SK-N-SH treated with all-trans-retinoic acid at 6 μM for 48 hours (cell line): ENCODE measurements at regions not wholly inside any gene's neighbourhood (a gene's known extent, or its start where the extent isn't known, plus 50 kb on each side); places are given as distances from the start of the nearest gene placed in this dataset.

Experiments
- ATAC-seq: fragments of 200-7000 bp; cut with Tn5 transposase; 3 replicates; pipeline ENCODE4 v1.9.1; 2020; ENCODE audit warnings: mild to moderate bottlenecking, moderate library complexity
- ARNTL ChIP-seq: fragments of 450-650 bp; formaldehyde crosslinking; IDR thresholded peaks from 2 replicates; pipeline ENCODE4 v1.5.0; 2020; ENCODE audit warnings: low read depth, mild to moderate bottlenecking, moderate library complexity, borderline replicate concordance
- CSDC2 ChIP-seq: fragments of 250-450 bp; sonication (Bioruptor Pico); IDR thresholded peaks from 2 replicates; pipeline ENCODE4 v1.5.0; 2020; ENCODE audit warnings: mild to moderate bottlenecking, moderate library complexity
- CSRNP3 ChIP-seq: fragments of 250-450 bp; sonication (Bioruptor Pico); IDR thresholded peaks from 2 replicates; pipeline ENCODE4 v1.5.1; 2021; ENCODE audit warnings: mild to moderate bottlenecking, moderate library complexity
- ESRRG ChIP-seq: fragments of 250-450 bp; sonication (Bioruptor Pico); IDR thresholded peaks from 2 replicates; pipeline ENCODE4 v1.6.1; 2021; ENCODE audit warnings: mild to moderate bottlenecking
- GLIS3 ChIP-seq: fragments of 250-450 bp; sonication (Bioruptor Pico); IDR thresholded peaks from 2 replicates; pipeline ENCODE4 v1.5.0; 2020; ENCODE audit warnings: mild to moderate bottlenecking, moderate library complexity
- ISL1 ChIP-seq: fragments of 250-450 bp; sonication (Bioruptor Pico); IDR thresholded peaks from 2 replicates; pipeline ENCODE4 v2.1.2; 2022; ENCODE audit warnings: mild to moderate bottlenecking, moderate library complexity
- OSR1 ChIP-seq: fragments of 250-450 bp; sonication (Bioruptor Pico); IDR thresholded peaks from 2 replicates; pipeline ENCODE4 v1.8.0; 2022; ENCODE audit warnings: moderate library complexity, mild to moderate bottlenecking, inconsistent platforms
- PATZ1 ChIP-seq: fragments of 250-450 bp; sonication (Bioruptor Pico); IDR thresholded peaks from 2 replicates; pipeline ENCODE4 v1.8.0; 2020; ENCODE audit warnings: mild to moderate bottlenecking, moderate library complexity, borderline replicate concordance
- POU6F1 ChIP-seq: fragments of 250-450 bp; sonication (Bioruptor Pico); IDR thresholded peaks from 2 replicates; pipeline ENCODE4 v1.8.0; 2021; ENCODE audit warnings: low read depth, mild to moderate bottlenecking, moderate library complexity, borderline replicate concordance
- PPARA ChIP-seq: fragments of 250-450 bp; sonication (Bioruptor Pico); IDR thresholded peaks from 2 replicates; pipeline ENCODE4 v1.5.0; 2020; ENCODE audit warnings: mild to moderate bottlenecking, borderline replicate concordance
- RARB ChIP-seq: fragments of 250-450 bp; sonication (Bioruptor Pico); IDR thresholded peaks from 2 replicates; pipeline ENCODE4 v1.8.0; 2021; ENCODE audit warnings: mild to moderate bottlenecking, moderate library complexity
- SNAI2 ChIP-seq: fragments of 250-450 bp; sonication (Bioruptor Pico); IDR thresholded peaks from 2 replicates; pipeline ENCODE4 v1.5.0; 2020; ENCODE audit warnings: mild to moderate bottlenecking, moderate library complexity
- TCF4 ChIP-seq: fragments of 250-450 bp; sonication (Bioruptor Pico); IDR thresholded peaks from 2 replicates; pipeline ENCODE4 v1.8.0; 2021; ENCODE audit warnings: mild to moderate bottlenecking, moderate library complexity, borderline replicate concordance
- TOX ChIP-seq: fragments of 250-450 bp; sonication (Bioruptor Pico); IDR thresholded peaks from 2 replicates; pipeline ENCODE4 v1.8.0; 2021; ENCODE audit warnings: mild to moderate bottlenecking, moderate library complexity, borderline replicate concordance
- ZC3H10 ChIP-seq: fragments of 250-450 bp; sonication (Bioruptor Pico); IDR thresholded peaks from 2 replicates; pipeline ENCODE4 v1.5.1; 2021; ENCODE audit warnings: mild to moderate bottlenecking, moderate library complexity
- ZFP3 ChIP-seq: fragments of 250-450 bp; sonication (Bioruptor Pico); IDR thresholded peaks from 2 replicates; pipeline ENCODE4 v1.5.0; 2020; ENCODE audit warnings: mild to moderate bottlenecking, moderate library complexity
- ZFP30 ChIP-seq: fragments of 450-650 bp; formaldehyde crosslinking; IDR thresholded peaks from 2 replicates; pipeline ENCODE4 v1.5.0; 2022; ENCODE audit warnings: mild to moderate bottlenecking, moderate library complexity
- ZNF565 ChIP-seq: fragments of 450-650 bp; formaldehyde crosslinking; conservative IDR thresholded peaks from 2 replicates; pipeline ENCODE4 v1.5.0; 2020; ENCODE audit warnings: low read depth, mild to moderate bottlenecking, moderate library complexity
- ZNF70 ChIP-seq: fragments of 450-650 bp; formaldehyde crosslinking; IDR thresholded peaks from 2 replicates; pipeline ENCODE4 v1.5.0; 2020; ENCODE audit warnings: mild to moderate bottlenecking, moderate library complexity
- ZNF8 ChIP-seq: fragments of 450-650 bp; formaldehyde crosslinking; IDR thresholded peaks from 2 replicates; pipeline ENCODE4 v1.5.0; 2020; ENCODE audit warnings: mild to moderate bottlenecking, moderate library complexity
- TF ChIP-seq, protein P1 (sequence below): fragments of 250-450 bp; sonication (Bioruptor Pico); IDR thresholded peaks from 2 replicates; pipeline ENCODE4 v1.5.0; 2020; ENCODE audit warnings: mild to moderate bottlenecking, moderate library complexity
- TF ChIP-seq, protein P2 (sequence below): fragments of 250-450 bp; sonication (Bioruptor Pico); IDR thresholded peaks from 2 replicates; pipeline ENCODE4 v1.5.1; 2020; ENCODE audit warnings: low read depth, mild to moderate bottlenecking, moderate library complexity

DNA sequence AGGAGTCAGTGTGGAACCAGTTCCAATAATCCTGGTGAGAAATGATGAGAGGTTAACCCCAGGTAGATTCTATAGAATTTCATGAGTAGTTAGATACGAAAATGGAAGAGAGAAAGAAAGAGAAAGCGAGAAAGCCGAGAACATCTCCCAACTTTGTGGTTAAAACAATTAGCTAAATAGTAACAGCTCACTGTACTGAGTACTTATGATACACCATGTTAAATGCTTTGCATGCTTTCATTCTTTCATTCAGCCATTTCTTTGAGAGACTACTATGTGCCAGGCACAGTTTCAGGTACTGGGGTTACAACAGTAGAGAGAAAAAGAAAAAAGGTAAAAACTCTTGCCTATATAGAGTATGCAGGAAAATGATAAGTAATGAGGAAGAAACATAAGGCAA, 109.7 kb upstream of the SYT6 start:
- no peak for ATAC-seq
- TF ChIP-seq PPARA (CRISPR knock-in tag) (no peak), CSDC2 (CRISPR knock-in tag) (no peak), GLIS3 (CRISPR knock-in tag) (no peak), OSR1 (CRISPR knock-in tag) (no peak), RARB (CRISPR knock-in tag) (no peak), ESRRG (no peak), ZC3H10 (no peak), ZNF8 (no peak), SNAI2 (CRISPR knock-in tag) (no peak), ZNF70 (CRISPR knock-in tag) (no peak), ISL1 (no peak), PATZ1 (CRISPR knock-in tag) (no peak), CSRNP3 (CRISPR knock-in tag) (no peak), ZFP3 (CRISPR knock-in tag) (no peak), ZNF565 (CRISPR knock-in tag) (no peak), TCF4 (no peak)
- TF ChIP-seq, protein P1, sequence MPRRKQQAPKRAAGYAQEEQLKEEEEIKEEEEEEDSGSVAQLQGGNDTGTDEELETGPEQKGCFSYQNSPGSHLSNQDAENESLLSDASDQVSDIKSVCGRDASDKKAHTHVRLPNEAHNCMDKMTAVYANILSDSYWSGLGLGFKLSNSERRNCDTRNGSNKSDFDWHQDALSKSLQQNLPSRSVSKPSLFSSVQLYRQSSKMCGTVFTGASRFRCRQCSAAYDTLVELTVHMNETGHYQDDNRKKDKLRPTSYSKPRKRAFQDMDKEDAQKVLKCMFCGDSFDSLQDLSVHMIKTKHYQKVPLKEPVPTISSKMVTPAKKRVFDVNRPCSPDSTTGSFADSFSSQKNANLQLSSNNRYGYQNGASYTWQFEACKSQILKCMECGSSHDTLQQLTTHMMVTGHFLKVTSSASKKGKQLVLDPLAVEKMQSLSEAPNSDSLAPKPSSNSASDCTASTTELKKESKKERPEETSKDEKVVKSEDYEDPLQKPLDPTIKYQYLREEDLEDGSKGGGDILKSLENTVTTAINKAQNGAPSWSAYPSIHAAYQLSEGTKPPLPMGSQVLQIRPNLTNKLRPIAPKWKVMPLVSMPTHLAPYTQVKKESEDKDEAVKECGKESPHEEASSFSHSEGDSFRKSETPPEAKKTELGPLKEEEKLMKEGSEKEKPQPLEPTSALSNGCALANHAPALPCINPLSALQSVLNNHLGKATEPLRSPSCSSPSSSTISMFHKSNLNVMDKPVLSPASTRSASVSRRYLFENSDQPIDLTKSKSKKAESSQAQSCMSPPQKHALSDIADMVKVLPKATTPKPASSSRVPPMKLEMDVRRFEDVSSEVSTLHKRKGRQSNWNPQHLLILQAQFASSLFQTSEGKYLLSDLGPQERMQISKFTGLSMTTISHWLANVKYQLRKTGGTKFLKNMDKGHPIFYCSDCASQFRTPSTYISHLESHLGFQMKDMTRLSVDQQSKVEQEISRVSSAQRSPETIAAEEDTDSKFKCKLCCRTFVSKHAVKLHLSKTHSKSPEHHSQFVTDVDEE (CRISPR knock-in tag), result no peak

DNA sequence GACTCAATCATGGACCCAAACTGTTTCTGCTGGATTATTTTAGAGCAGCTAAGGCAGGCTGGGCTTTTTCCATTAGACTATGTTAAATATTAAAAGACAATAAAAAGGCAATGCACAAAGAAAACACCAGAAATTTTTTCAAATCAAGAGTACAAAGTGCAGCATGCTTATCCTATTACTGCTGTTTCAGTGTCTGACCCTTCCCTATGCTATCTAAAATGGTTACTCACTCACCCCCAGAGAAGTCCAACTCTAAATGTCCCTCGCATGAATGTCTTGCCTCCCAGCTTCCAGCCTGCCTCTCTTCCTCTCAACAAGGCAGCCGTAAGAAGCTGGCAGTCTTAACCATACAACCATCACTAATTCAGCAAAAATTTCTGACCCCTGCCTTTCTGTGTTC, 108.7 kb upstream of the SYT6 start:
- no peak for ATAC-seq
- TF ChIP-seq OSR1 (CRISPR knock-in tag) (no peak), GLIS3 (CRISPR knock-in tag) (no peak), TCF4 (no peak), ISL1 (no peak), ESRRG (no peak), RARB (CRISPR knock-in tag) (no peak), PATZ1 (CRISPR knock-in tag) (no peak), ZFP30 (CRISPR knock-in tag) (no peak), POU6F1 (CRISPR knock-in tag) (no peak), ZNF565 (CRISPR knock-in tag) (no peak), ARNTL (CRISPR knock-in tag) (no peak), ZC3H10 (no peak), TOX (CRISPR knock-in tag) (no peak), ZNF70 (CRISPR knock-in tag) (no peak)
- TF ChIP-seq, protein P2, sequence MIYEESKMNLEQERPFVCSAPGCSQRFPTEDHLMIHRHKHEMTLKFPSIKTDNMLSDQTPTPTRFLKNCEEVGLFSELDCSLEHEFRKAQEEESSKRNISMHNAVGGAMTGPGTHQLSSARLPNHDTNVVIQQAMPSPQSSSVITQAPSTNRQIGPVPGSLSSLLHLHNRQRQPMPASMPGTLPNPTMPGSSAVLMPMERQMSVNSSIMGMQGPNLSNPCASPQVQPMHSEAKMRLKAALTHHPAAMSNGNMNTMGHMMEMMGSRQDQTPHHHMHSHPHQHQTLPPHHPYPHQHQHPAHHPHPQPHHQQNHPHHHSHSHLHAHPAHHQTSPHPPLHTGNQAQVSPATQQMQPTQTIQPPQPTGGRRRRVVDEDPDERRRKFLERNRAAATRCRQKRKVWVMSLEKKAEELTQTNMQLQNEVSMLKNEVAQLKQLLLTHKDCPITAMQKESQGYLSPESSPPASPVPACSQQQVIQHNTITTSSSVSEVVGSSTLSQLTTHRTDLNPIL (CRISPR knock-in tag), result no peak
- TF ChIP-seq, protein P1 (CRISPR knock-in tag), result no peak
